Lung (tissue), 11 donors: ENCODE measurements at regions not wholly inside any gene's neighbourhood (a gene's known extent, or its start where the extent isn't known, plus 50 kb on each side); places are given as distances from the start of the nearest gene placed in this dataset.

Experiments
- ATAC-seq: fragments of 200-7000 bp; cut with Tn5 transposase; one replicate; pipeline ENCODE4 v1.9.1; 2020; ENCODE audit warnings: moderate number of reproducible peaks; ENCODE audit not compliant: insufficient read depth, low FRiP score
- DNase-seq, 3 donors: peaks; one replicate each; pipeline ENCODE4 v3.0.0-alpha.2; 2013 to 2017
- H3K27ac ChIP-seq, 2 donors: one replicate each; pipeline ENCODE4 v1.5.1; 2013; ENCODE audit warnings: mild to moderate bottlenecking in 2 of 2, moderate library complexity in 2 of 2, control low read depth in 1 of 2, inconsistent platforms in 1 of 2, low read depth in 1 of 2, low read length in 1 of 2
- H3K27me3 ChIP-seq, 3 donors: one replicate each; pipeline ENCODE4 v1.5.1; 2013; ENCODE audit warnings: low read length in 2 of 3; ENCODE audit not compliant: control insufficient read depth in 3 of 3, insufficient read depth in 3 of 3
- H3K36me3 ChIP-seq, 4 donors: one replicate each; pipeline ENCODE4 v1.5.1; 2013; ENCODE audit warnings: low read length in 4 of 4, mild to moderate bottlenecking in 1 of 4, moderate library complexity in 1 of 4; ENCODE audit not compliant: control insufficient read depth in 4 of 4, insufficient read depth in 4 of 4
- H3K4me1 ChIP-seq, 5 donors: one replicate each; pipeline ENCODE4 v1.5.1; 2013; ENCODE audit warnings: low read length in 5 of 5, mild to moderate bottlenecking in 2 of 5, moderate library complexity in 1 of 5; ENCODE audit not compliant: control insufficient read depth in 5 of 5, insufficient read depth in 5 of 5
- H3K4me3 ChIP-seq: one replicate; pipeline ENCODE4 v1.5.1; 2013; ENCODE audit warnings: mild to moderate bottlenecking, control low read depth, moderate library complexity
- H3K9ac ChIP-seq, 2 donors: one replicate each; pipeline ENCODE4 v1.5.1; 2013; ENCODE audit warnings: low read length in 2 of 2, control low read depth in 1 of 2; ENCODE audit not compliant: insufficient read depth in 1 of 2
- H3K9me3 ChIP-seq, 4 donors: one replicate each; pipeline ENCODE4 v1.5.1; 2013; ENCODE audit warnings: low read length in 3 of 4, mild to moderate bottlenecking in 1 of 4, moderate library complexity in 1 of 4; ENCODE audit not compliant: control insufficient read depth in 4 of 4, insufficient read depth in 3 of 4
- WGBS, 2 donors: extraction: QIAGEN DNeasy Blood & Tissue Kit; methylation state at CpG; one replicate each; pipeline ENCODE4 v1.1.7; 2013; 5-methylcytosine and 5-hydroxymethylcytosine counted together
- TF ChIP-seq, protein P1 (sequence below): IDR thresholded peaks from 2 replicates; pipeline ENCODE4 v1.5.1; 2012; ENCODE audit warnings: mild to moderate bottlenecking; ENCODE audit errors: control extremely low read depth, extremely low read depth
- donor health status: control.
- donor health status: control.
- donor health status: Bipolar disorder and iron deficiency.
- donor health status: healthy.
- donor health status: DM: yes; HTN: yes; CAD: no.

DNA sequence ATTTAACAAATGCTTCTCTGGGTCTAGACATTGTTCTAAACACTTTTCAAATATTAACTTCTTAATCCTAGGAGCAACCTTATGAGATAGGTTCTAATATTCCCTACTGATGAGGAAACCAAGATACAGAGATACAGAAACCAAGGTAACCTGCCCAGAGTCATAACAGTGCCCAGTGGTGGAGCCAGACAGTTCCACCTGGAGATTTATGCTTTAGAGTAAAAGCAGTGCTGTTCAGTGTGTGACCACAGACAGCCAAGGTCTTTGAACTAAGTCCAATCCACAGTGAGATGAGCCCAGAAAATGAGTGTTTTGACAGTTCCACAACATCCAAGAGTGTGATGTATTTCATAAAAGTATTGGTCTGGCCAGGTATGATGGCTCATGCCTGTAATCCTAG is 105.2 kb upstream of the UMPS start:
- Histone ChIP-seq H3K27me3 (no peaks in the 10 kb centered on the region), H3K27ac (no peak overlapping the region), H3K36me3 (no peaks in the 10 kb centered on the region), H3K4me3 (no peak overlapping the region), H3K9ac (no peak overlapping the region), H3K9me3 (no peaks in the 10 kb centered on the region), H3K4me1 (peaks cover 0 to 28% (median 5%) of the 10 kb centered on the region in 5 donors)
- ATAC-seq (no peak), DNase-seq (no peak)
- TF ChIP-seq, protein P1, sequence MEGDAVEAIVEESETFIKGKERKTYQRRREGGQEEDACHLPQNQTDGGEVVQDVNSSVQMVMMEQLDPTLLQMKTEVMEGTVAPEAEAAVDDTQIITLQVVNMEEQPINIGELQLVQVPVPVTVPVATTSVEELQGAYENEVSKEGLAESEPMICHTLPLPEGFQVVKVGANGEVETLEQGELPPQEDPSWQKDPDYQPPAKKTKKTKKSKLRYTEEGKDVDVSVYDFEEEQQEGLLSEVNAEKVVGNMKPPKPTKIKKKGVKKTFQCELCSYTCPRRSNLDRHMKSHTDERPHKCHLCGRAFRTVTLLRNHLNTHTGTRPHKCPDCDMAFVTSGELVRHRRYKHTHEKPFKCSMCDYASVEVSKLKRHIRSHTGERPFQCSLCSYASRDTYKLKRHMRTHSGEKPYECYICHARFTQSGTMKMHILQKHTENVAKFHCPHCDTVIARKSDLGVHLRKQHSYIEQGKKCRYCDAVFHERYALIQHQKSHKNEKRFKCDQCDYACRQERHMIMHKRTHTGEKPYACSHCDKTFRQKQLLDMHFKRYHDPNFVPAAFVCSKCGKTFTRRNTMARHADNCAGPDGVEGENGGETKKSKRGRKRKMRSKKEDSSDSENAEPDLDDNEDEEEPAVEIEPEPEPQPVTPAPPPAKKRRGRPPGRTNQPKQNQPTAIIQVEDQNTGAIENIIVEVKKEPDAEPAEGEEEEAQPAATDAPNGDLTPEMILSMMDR: no peak

GRCh38 chr3:124627501-124627908 is 102.7 kb upstream of the UMPS start:
- Histone ChIP-seq H3K9ac (no peak overlapping the region), H3K36me3 (no peaks in the 10 kb centered on the region), H3K4me3 (no peak overlapping the region), H3K27ac (peak overlapping the region in 1 of 2 donors; percentile 7), H3K9me3 (no peaks in the 10 kb centered on the region), H3K4me1 (peaks cover 0 to 25% (median 5%) of the 10 kb centered on the region in 5 donors), H3K27me3 (no peaks in the 10 kb centered on the region)
- ATAC-seq (peak; percentile 27), DNase-seq (peak; percentile 17 to 57 (median 50))
- TF ChIP-seq, protein P1: no peak
- WGBS, 2 donors: 55 to 77% methylated on average over 6 of the region's 6 CpGs

- Histone ChIP-seq H3K9me3 (no peaks in the 10 kb centered on the region), H3K4me3 (no peak overlapping the region), H3K4me1 (peaks cover 0 to 25% (median 5%) of the 10 kb centered on the region in 5 donors), H3K27me3 (no peaks in the 10 kb centered on the region), H3K9ac (no peak overlapping the region), H3K36me3 (peaks cover 0 to 6% (median 2%) of the 10 kb centered on the region in 4 donors), H3K27ac (no peak overlapping the region)
- DNase-seq (no peak), ATAC-seq (no peak)
- WGBS, 2 donors: 69 to 70% methylated on average over 4 of the region's 4 CpGs
- TF ChIP-seq, protein P1: no peak
Measured at GRCh38 chr3:124628863-124629262, 101.4 kb upstream of the UMPS start.

GRCh38 chr3:124629497-124629896 is 100.8 kb upstream of the UMPS start:
- TF ChIP-seq, protein P1: no peak
- ATAC-seq (no peak), DNase-seq (no peak)
- WGBS, 2 donors: 95 to 96% methylated on average over 2 of the region's 2 CpGs
- Histone ChIP-seq H3K9me3 (no peaks in the 10 kb centered on the region), H3K4me1 (peaks cover 0 to 22% (median 5%) of the 10 kb centered on the region in 5 donors), H3K27ac (no peak overlapping the region), H3K9ac (no peak overlapping the region), H3K27me3 (no peaks in the 10 kb centered on the region), H3K36me3 (peaks cover 0 to 12% (median 3%) of the 10 kb centered on the region in 4 donors), H3K4me3 (no peak overlapping the region)
